ENCODE measurements at regions not wholly inside any gene's neighbourhood (a gene's known extent, or its start where the extent isn't known, plus 50 kb on each side); places are given as distances from the start of the nearest gene placed in this dataset.

GRCh38 chr13:32878163-32878562, 138.1 kb upstream of the KL start:
- Histone ChIP-seq H3K36me3 (ENCODE audit: low read depth) (no peaks in the 10 kb centered on the region), H3K4me1 (ENCODE audit: insufficient read depth, poor library complexity, severe bottlenecking) (peaks cover 20% of the 10 kb centered on the region), H3K4me3 (ENCODE audit: severe bottlenecking) (no peak overlapping the region), H3K27ac (ENCODE audit: poor library complexity, severe bottlenecking) (no peak overlapping the region), H3K9me3 (ENCODE audit: severe bottlenecking) (no peaks in the 10 kb centered on the region), H3K27me3 (ENCODE audit: insufficient read depth, poor library complexity, severe bottlenecking) (no peaks in the 10 kb centered on the region)
- ATAC-seq (ENCODE audit: low read depth) (peak; percentile 82), DNase-seq (ENCODE audit: low spot score) (no peak)
- no peak for TF ChIP-seq CTCF (IDR thresholded peaks at IDR 0.05; ENCODE audit: poor library complexity, severe bottlenecking)

- DNase-seq (ENCODE audit: low spot score) (no peak), ATAC-seq (ENCODE audit: low read depth) (no peak)
- H3K27ac ChIP-seq (ENCODE audit: poor library complexity, severe bottlenecking), result peak overlapping the region; percentile 45
- TF ChIP-seq CTCF (IDR thresholded peaks at IDR 0.05; ENCODE audit: poor library complexity, severe bottlenecking), result no peak
- H3K4me3 ChIP-seq (ENCODE audit: severe bottlenecking), result no peak overlapping the region
- no peaks in the 10 kb centered on the region for H3K27me3 ChIP-seq (ENCODE audit: insufficient read depth, poor library complexity, severe bottlenecking)
- no peaks in the 10 kb centered on the region for H3K9me3 ChIP-seq (ENCODE audit: severe bottlenecking)
- H3K4me1 ChIP-seq (ENCODE audit: insufficient read depth, poor library complexity, severe bottlenecking), result peaks cover 20% of the 10 kb centered on the region
- H3K36me3 ChIP-seq (ENCODE audit: low read depth), result no peaks in the 10 kb centered on the region
These were observed 135.6 kb upstream of the KL start for GRCh38 chr13:32880636-32881035.

GRCh38 chr13:32881074-32881776, 135.0 kb upstream of the KL start:
- ATAC-seq (ENCODE audit: low read depth), result peak; percentile 58
- no peak for TF ChIP-seq CTCF (IDR thresholded peaks at IDR 0.05; ENCODE audit: poor library complexity, severe bottlenecking)
- Histone ChIP-seq H3K4me1 (ENCODE audit: insufficient read depth, poor library complexity, severe bottlenecking) (peaks cover 20% of the 10 kb centered on the region), H3K36me3 (ENCODE audit: low read depth) (no peaks in the 10 kb centered on the region), H3K9me3 (ENCODE audit: severe bottlenecking) (no peaks in the 10 kb centered on the region), H3K4me3 (ENCODE audit: severe bottlenecking) (no peak overlapping the region), H3K27ac (ENCODE audit: poor library complexity, severe bottlenecking) (peak overlapping the region; percentile 45), H3K27me3 (ENCODE audit: insufficient read depth, poor library complexity, severe bottlenecking) (no peaks in the 10 kb centered on the region)
- no peak for DNase-seq (ENCODE audit: low spot score)

- H3K27me3 ChIP-seq (ENCODE audit: insufficient read depth, poor library complexity, severe bottlenecking), result no peaks in the 10 kb centered on the region
- peak overlapping the region; percentile 45 for H3K27ac ChIP-seq (ENCODE audit: poor library complexity, severe bottlenecking)
- peak; percentile 71 for ATAC-seq (ENCODE audit: low read depth)
- no peak for TF ChIP-seq CTCF (IDR thresholded peaks at IDR 0.05; ENCODE audit: poor library complexity, severe bottlenecking)
- no peaks in the 10 kb centered on the region for H3K36me3 ChIP-seq (ENCODE audit: low read depth)
- DNase-seq (ENCODE audit: low spot score), result no peak
- H3K4me1 ChIP-seq (ENCODE audit: insufficient read depth, poor library complexity, severe bottlenecking), result peaks cover 20% of the 10 kb centered on the region
- no peak overlapping the region for H3K4me3 ChIP-seq (ENCODE audit: severe bottlenecking)
- H3K9me3 ChIP-seq (ENCODE audit: severe bottlenecking), result no peaks in the 10 kb centered on the region
These were observed 134.5 kb upstream of the KL start for GRCh38 chr13:32881777-32882145.

- Histone ChIP-seq H3K27ac (ENCODE audit: poor library complexity, severe bottlenecking) (no peak overlapping the region), H3K4me1 (ENCODE audit: insufficient read depth, poor library complexity, severe bottlenecking) (peaks cover 20% of the 10 kb centered on the region)
- TF ChIP-seq CTCF (IDR thresholded peaks at IDR 0.05; ENCODE audit: poor library complexity, severe bottlenecking), result no peak
These were observed 133.5 kb upstream of the KL start for GRCh38 chr13:32882691-32883090.

More at GRCh38 chr13:32882691-32883090, 133.5 kb upstream of the KL start:
- H3K9me3 ChIP-seq (ENCODE audit: severe bottlenecking), result no peaks in the 10 kb centered on the region
- no peaks in the 10 kb centered on the region for H3K36me3 ChIP-seq (ENCODE audit: low read depth)
- H3K4me3 ChIP-seq (ENCODE audit: severe bottlenecking), result no peak overlapping the region
- DNase-seq (ENCODE audit: low spot score), result no peak
- H3K27me3 ChIP-seq (ENCODE audit: insufficient read depth, poor library complexity, severe bottlenecking), result no peaks in the 10 kb centered on the region
- ATAC-seq (ENCODE audit: low read depth), result no peak
